ENCODE measurements at regions not wholly inside any gene's neighbourhood (a gene's known extent, or its start where the extent isn't known, plus 50 kb on each side); places are given as distances from the start of the nearest gene placed in this dataset.
A peak's percentile ranks its signal among the peaks of the same experiment; 100 is the strongest.

DNA sequence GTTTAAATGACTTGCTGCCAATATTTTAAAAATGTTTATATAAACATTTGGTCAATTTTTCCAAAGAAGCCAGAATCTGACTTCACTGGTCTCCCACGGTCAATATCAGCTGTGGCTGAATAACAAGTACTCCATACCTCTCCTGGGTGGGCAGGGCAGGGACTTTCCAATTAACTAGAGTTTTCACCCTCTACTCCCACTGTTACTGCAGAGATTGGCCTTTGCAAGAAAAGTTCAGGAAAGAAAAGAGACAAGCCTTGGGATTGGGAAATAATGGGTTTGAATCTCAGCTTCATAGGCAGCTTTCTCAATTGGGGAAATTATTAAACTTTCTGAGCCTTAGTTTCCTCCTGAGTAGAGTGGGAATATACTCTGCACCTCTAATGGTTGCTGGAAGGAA lies 236.9 kb downstream of the PRL start:
- no peak for DNase-seq
- Mint-ChIP-seq H3K36me3 (no peaks in the 10 kb centered on the region), H3K4me3 (no peak overlapping the region), H3K27ac (no peak overlapping the region), H3K9me3 (peaks cover 1% of the 10 kb centered on the region), H3K4me1 (peaks cover 24% of the 10 kb centered on the region), H3K27me3 (no peaks in the 10 kb centered on the region)
- CTCF ChIA-PET, result no interaction called here

DNA sequence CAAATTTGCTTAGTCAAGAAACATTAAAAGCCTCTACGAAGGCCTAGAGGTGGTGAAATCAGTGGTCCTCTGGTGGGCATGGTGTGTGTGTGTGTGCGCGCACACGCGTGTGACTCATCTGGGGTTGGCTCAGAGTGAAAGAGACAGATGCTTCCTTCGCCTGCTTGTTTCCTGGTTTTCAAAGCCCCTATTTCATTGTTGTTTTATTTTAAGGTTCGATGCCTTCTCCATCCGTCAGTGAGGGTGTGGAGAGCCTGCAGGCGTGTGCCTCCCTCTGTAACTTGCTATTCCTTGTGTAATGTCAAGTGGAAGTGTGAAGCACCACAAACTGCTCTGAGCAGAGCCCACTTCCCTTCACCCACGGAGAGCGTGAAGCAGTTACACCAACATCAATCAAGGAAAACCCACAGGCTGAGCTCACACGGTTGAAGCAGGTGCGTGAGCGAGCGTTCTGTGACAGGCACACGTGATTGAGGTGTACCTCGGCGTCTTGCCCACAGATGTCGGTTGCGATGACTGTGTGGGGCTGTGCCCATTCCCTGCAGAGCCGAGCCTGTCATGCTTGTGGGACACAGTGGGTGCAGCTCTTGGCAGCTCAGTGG lies 233.9 kb downstream of the PRL start:
- no peaks in the 10 kb centered on the region for H3K27me3 Mint-ChIP-seq
- peak overlapping the region; percentile 49 for H3K27ac Mint-ChIP-seq
- no peak overlapping the region for H3K4me3 Mint-ChIP-seq
- no peaks in the 10 kb centered on the region for H3K36me3 Mint-ChIP-seq
- no peaks in the 10 kb centered on the region for H3K9me3 Mint-ChIP-seq
- peaks cover 24% of the 10 kb centered on the region for H3K4me1 Mint-ChIP-seq
- DNase-seq, result peak; percentile 66
- CTCF ChIA-PET, result no interaction called here

GRCh38 chr6:22064558-22064957 lies 232.3 kb downstream of the PRL start:
- Mint-ChIP-seq H3K36me3 (no peaks in the 10 kb centered on the region), H3K27ac (no peak overlapping the region), H3K9me3 (no peaks in the 10 kb centered on the region), H3K27me3 (no peaks in the 10 kb centered on the region), H3K4me1 (peaks cover 24% of the 10 kb centered on the region), H3K4me3 (no peak overlapping the region)
- DNase-seq, result no peak
- CTCF ChIA-PET, result no interaction called here

GRCh38 chr6:22067122-22067521 lies 229.7 kb downstream of the PRL start:
- peaks cover 14% of the 10 kb centered on the region for H3K4me1 Mint-ChIP-seq
- DNase-seq, result no peak
- H3K4me3 Mint-ChIP-seq, result no peak overlapping the region
- H3K36me3 Mint-ChIP-seq, result no peaks in the 10 kb centered on the region
- CTCF ChIA-PET, result no interaction called here
- no peak overlapping the region for H3K27ac Mint-ChIP-seq
- no peaks in the 10 kb centered on the region for H3K27me3 Mint-ChIP-seq
- H3K9me3 Mint-ChIP-seq, result no peaks in the 10 kb centered on the region

DNA sequence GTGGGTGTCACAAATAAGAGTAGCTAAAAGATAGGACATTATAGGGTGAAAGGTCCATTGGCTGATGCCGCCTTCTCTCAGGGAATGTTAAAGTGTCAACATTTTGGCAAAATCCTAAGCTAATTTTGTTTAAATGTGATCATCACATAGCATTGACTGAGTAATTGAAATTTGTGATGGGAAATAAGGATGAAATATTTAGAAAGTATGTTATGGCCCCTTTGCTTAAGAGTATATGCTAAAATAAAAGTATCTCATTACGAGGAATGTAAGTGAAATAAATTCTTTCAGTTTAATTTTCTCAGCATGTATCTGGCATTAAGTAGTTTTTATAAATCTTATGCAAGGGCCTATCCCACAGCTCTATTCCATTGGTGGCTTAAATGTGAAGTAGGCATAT lies 229.2 kb downstream of the PRL start:
- Mint-ChIP-seq H3K27me3 (no peaks in the 10 kb centered on the region), H3K27ac (no peak overlapping the region), H3K4me1 (peaks cover 9% of the 10 kb centered on the region), H3K9me3 (no peaks in the 10 kb centered on the region), H3K4me3 (no peak overlapping the region), H3K36me3 (no peaks in the 10 kb centered on the region)
- CTCF ChIA-PET, result no interaction called here
- DNase-seq, result no peak

DNA sequence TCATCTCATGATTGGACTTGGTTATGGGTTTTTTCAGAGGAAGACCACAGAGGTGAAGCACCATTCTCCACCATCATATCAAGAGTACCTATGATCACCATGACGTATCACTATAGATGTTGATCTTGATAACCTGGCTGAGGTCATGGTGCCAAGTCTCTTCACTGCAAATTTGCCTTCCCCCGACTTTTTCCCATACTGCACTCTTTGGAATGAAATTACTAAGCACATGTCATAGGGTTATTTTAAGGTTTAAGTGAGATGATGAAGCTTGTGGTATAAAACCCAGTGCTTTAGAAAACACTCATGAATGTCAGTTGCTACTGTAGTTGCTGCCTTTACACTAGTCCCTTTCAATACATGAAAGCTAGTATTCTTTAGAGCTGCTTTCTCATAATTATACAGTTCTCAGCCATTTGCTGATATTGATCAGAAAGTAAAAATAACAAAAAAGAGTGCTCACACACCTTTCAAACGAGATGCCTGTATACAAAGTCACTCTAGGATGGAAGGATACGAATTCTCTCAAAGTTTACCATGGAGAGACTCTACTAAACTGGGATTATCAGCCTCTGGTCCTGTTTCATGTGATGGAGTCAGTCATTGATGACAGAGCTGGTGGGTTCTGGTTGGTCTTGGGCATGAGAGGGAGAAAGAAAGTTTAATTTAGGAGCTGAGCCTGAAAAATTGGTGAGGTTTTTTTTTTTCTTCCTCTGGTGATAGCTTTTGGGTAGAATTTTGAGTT lies 228.1 kb downstream of the PRL start:
- H3K4me1 Mint-ChIP-seq, result no peaks in the 10 kb centered on the region
- H3K27me3 Mint-ChIP-seq, result no peaks in the 10 kb centered on the region
- CTCF ChIA-PET, result no interaction called here
- H3K27ac Mint-ChIP-seq, result no peak overlapping the region
- DNase-seq, result no peak
- no peaks in the 10 kb centered on the region for H3K9me3 Mint-ChIP-seq
- H3K4me3 Mint-ChIP-seq, result no peak overlapping the region
- H3K36me3 Mint-ChIP-seq, result no peaks in the 10 kb centered on the region

DNA sequence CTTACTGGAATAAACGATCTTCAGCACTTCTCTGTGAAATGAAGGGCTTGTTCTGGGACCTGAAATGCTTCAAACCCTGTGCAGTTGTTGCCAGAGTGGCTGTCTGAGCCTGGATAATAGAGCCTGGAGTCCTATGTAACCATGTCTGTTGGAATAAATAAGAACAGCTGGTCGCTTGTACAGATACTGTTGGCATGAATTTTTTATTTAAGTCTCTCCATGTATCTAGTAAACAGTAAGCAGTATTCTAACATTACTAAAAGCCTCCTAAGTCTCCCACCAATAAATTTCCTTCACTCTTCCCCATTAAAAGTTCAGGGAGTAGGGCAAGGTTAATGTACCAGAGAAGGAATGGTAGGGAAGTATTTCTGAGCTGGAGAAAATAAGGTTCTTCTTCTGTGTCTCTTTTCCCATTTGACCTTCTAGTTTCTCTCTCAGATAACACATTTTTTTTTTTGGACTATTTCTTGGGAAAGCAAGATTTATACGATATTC lies 227.5 kb downstream of the PRL start:
- CTCF ChIA-PET, result no interaction called here
- Mint-ChIP-seq H3K4me3 (no peak overlapping the region), H3K27me3 (no peaks in the 10 kb centered on the region), H3K36me3 (no peaks in the 10 kb centered on the region), H3K9me3 (no peaks in the 10 kb centered on the region), H3K27ac (no peak overlapping the region), H3K4me1 (no peaks in the 10 kb centered on the region)
- no peak for DNase-seq

GRCh38 chr6:22071270-22072041 lies 225.4 kb downstream of the PRL start:
- DNase-seq, result no peak
- Mint-ChIP-seq H3K4me3 (no peak overlapping the region), H3K27ac (no peak overlapping the region), H3K27me3 (no peaks in the 10 kb centered on the region), H3K4me1 (no peaks in the 10 kb centered on the region), H3K9me3 (peaks cover 2% of the 10 kb centered on the region), H3K36me3 (no peaks in the 10 kb centered on the region)
- CTCF ChIA-PET, result no interaction called here

GRCh38 chr6:22072949-22073348 lies 223.9 kb downstream of the PRL start:
- no peaks in the 10 kb centered on the region for H3K36me3 Mint-ChIP-seq
- no peak for DNase-seq
- CTCF ChIA-PET, result no interaction called here
- H3K4me1 Mint-ChIP-seq, result no peaks in the 10 kb centered on the region
- H3K27ac Mint-ChIP-seq, result no peak overlapping the region
- peaks cover 2% of the 10 kb centered on the region for H3K9me3 Mint-ChIP-seq
- no peaks in the 10 kb centered on the region for H3K27me3 Mint-ChIP-seq
- no peak overlapping the region for H3K4me3 Mint-ChIP-seq

- no peaks in the 10 kb centered on the region for H3K27me3 Mint-ChIP-seq
- H3K27ac Mint-ChIP-seq, result no peak overlapping the region
- no peaks in the 10 kb centered on the region for H3K36me3 Mint-ChIP-seq
- CTCF ChIA-PET, result no interaction called here
- peaks cover 2% of the 10 kb centered on the region for H3K9me3 Mint-ChIP-seq
- no peak overlapping the region for H3K4me3 Mint-ChIP-seq
- no peak for DNase-seq
- H3K4me1 Mint-ChIP-seq, result no peaks in the 10 kb centered on the region
Measured at GRCh38 chr6:22073516-22074198, 223.2 kb downstream of the PRL start.

- Mint-ChIP-seq H3K36me3 (no peaks in the 10 kb centered on the region), H3K4me3 (no peak overlapping the region), H3K4me1 (no peaks in the 10 kb centered on the region), H3K27ac (no peak overlapping the region), H3K9me3 (peaks cover 2% of the 10 kb centered on the region), H3K27me3 (no peaks in the 10 kb centered on the region)
- no peak for DNase-seq
- CTCF ChIA-PET, result no interaction called here
Measured at GRCh38 chr6:22078288-22078687, 218.5 kb downstream of the PRL start.

DNA sequence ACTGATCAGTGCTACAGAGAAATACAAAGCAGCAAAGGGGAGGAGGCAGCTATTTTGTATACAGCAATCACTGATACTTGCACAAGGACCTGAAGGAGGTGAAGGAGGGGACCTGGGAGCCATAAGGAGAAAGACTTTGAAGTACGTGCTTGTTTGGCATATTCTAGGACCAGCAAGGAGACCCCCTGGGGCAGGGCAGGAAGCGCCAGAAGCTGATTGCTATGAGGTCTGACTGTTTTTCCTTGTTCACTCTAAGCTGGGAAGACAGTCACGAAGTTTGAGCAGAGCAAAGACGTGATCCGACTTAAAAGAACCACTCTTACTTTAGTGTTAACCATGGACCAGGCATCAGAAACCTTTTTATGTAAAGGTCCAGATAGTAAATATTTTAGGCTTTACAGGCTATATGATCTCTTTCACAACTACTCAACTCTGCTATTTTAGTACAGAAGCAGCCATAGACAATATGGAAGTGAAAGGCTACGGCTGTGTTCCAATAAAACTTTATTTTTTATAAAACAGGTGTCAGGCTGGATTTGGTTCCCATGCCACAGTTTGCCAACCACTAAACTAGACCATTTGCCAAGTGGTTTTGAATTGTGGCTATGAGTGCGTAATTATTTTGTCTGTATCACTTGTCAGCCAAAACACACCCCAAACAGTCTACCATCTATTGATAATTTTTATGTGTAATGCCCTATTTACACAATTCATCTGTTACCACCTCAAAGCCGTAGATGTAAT lies 217.9 kb downstream of the PRL start:
- no peak for DNase-seq
- Mint-ChIP-seq H3K4me3 (no peak overlapping the region), H3K4me1 (no peaks in the 10 kb centered on the region), H3K9me3 (peaks cover 2% of the 10 kb centered on the region), H3K27me3 (no peaks in the 10 kb centered on the region), H3K27ac (no peak overlapping the region), H3K36me3 (no peaks in the 10 kb centered on the region)
- CTCF ChIA-PET, result no interaction called here

GRCh38 chr6:22079783-22080182 lies 217.1 kb downstream of the PRL start:
- CTCF ChIA-PET, result no interaction called here
- Mint-ChIP-seq H3K27me3 (no peaks in the 10 kb centered on the region), H3K4me1 (no peaks in the 10 kb centered on the region), H3K27ac (no peak overlapping the region), H3K9me3 (no peaks in the 10 kb centered on the region), H3K36me3 (no peaks in the 10 kb centered on the region), H3K4me3 (no peak overlapping the region)
- no peak for DNase-seq

- CTCF ChIA-PET, result no interaction called here
- no peak for DNase-seq
- H3K4me3 Mint-ChIP-seq, result no peak overlapping the region
- no peaks in the 10 kb centered on the region for H3K9me3 Mint-ChIP-seq
- H3K36me3 Mint-ChIP-seq, result no peaks in the 10 kb centered on the region
- no peaks in the 10 kb centered on the region for H3K4me1 Mint-ChIP-seq
- H3K27ac Mint-ChIP-seq, result no peak overlapping the region
- no peaks in the 10 kb centered on the region for H3K27me3 Mint-ChIP-seq
Measured at GRCh38 chr6:22081709-22082108, 215.1 kb downstream of the PRL start.

All from activated naive CD4-positive, alpha-beta T cell treated with anti-CD3 and anti-CD28 coated beads, Interleukin-2, amount 10 ng/mL, durations not matched to agents 7 days and 5 days (primary cell).